ENCODE measurements at regions not wholly inside any gene's neighbourhood (a gene's known extent, or its start where the extent isn't known, plus 50 kb on each side); places are given as distances from the start of the nearest gene placed in this dataset.

DNA sequence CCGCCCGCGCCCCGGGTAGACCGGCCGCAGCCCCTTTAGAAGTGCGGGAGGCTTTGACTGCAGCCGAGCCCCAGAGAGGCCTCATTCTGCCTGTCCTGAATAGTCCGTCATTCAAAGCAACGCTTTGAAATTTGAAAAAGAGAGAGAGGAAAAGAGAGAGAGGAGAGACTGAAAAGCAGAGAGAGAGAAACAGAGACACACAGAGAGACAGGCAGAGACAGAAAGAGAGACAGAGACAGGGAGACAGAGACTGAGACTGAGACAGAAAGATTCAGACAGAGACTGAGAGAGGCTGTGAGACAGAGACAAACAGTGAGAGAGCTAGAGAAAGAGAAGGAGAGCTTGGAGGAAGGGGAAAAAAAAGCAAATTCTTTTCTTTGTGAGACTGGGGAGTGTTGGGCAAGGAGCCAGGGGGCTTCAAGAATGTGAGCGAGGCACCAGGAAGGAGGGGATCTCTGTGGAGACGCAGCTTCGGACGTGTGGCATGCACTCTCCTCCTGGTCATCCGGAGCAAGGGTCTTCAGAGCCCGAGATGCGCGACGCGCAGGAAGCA lies 73.1 kb downstream of the MYCN start:
- TF ChIP-seq, protein P1, sequence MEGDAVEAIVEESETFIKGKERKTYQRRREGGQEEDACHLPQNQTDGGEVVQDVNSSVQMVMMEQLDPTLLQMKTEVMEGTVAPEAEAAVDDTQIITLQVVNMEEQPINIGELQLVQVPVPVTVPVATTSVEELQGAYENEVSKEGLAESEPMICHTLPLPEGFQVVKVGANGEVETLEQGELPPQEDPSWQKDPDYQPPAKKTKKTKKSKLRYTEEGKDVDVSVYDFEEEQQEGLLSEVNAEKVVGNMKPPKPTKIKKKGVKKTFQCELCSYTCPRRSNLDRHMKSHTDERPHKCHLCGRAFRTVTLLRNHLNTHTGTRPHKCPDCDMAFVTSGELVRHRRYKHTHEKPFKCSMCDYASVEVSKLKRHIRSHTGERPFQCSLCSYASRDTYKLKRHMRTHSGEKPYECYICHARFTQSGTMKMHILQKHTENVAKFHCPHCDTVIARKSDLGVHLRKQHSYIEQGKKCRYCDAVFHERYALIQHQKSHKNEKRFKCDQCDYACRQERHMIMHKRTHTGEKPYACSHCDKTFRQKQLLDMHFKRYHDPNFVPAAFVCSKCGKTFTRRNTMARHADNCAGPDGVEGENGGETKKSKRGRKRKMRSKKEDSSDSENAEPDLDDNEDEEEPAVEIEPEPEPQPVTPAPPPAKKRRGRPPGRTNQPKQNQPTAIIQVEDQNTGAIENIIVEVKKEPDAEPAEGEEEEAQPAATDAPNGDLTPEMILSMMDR (IDR thresholded peaks at IDR 0.05; ENCODE audit: poor library complexity, severe bottlenecking) = no peak
- no peak for TF ChIP-seq RAD21 (conservative IDR thresholded peaks at IDR 0.05)
- no peak for TF ChIP-seq SMC3 (conservative IDR thresholded peaks at IDR 0.05; ENCODE audit: poor library complexity)
- TF ChIP-seq, protein P2, sequence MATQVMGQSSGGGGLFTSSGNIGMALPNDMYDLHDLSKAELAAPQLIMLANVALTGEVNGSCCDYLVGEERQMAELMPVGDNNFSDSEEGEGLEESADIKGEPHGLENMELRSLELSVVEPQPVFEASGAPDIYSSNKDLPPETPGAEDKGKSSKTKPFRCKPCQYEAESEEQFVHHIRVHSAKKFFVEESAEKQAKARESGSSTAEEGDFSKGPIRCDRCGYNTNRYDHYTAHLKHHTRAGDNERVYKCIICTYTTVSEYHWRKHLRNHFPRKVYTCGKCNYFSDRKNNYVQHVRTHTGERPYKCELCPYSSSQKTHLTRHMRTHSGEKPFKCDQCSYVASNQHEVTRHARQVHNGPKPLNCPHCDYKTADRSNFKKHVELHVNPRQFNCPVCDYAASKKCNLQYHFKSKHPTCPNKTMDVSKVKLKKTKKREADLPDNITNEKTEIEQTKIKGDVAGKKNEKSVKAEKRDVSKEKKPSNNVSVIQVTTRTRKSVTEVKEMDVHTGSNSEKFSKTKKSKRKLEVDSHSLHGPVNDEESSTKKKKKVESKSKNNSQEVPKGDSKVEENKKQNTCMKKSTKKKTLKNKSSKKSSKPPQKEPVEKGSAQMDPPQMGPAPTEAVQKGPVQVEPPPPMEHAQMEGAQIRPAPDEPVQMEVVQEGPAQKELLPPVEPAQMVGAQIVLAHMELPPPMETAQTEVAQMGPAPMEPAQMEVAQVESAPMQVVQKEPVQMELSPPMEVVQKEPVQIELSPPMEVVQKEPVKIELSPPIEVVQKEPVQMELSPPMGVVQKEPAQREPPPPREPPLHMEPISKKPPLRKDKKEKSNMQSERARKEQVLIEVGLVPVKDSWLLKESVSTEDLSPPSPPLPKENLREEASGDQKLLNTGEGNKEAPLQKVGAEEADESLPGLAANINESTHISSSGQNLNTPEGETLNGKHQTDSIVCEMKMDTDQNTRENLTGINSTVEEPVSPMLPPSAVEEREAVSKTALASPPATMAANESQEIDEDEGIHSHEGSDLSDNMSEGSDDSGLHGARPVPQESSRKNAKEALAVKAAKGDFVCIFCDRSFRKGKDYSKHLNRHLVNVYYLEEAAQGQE (IDR thresholded peaks at IDR 0.05; ENCODE audit: borderline replicate concordance) = no peak
- TF ChIP-seq MXI1 (conservative IDR thresholded peaks at IDR 0.05; ENCODE audit: poor library complexity, severe bottlenecking) = no peak
- TF ChIP-seq POLR2AphosphoS5 (IDR thresholded peaks at IDR 0.05) = no peak
- TF ChIP-seq EZH2 (IDR thresholded peaks at IDR 0.05; ENCODE audit: borderline replicate concordance, insufficient read depth, low read length, poor library complexity, severe bottlenecking) = no peak
- no peak for TF ChIP-seq EP300 (conservative IDR thresholded peaks at IDR 0.05; ENCODE audit: poor library complexity, severe bottlenecking)
- TF ChIP-seq TAF1 (IDR thresholded peaks at IDR 0.05; ENCODE audit: low read depth) = no peak
